Activated T-cell treated with anti-CD3 and anti-CD28 coated beads for 1 hour (primary cell): ENCODE measurements at regions not wholly inside any gene's neighbourhood (a gene's known extent, or its start where the extent isn't known, plus 50 kb on each side); places are given as distances from the start of the nearest gene placed in this dataset.

ENCODE experiments used
- DNase-seq: peaks from one replicate; pipeline ENCODE4 v3.0.0-alpha.2; 2020; ENCODE audit warnings: low read depth

DNA sequence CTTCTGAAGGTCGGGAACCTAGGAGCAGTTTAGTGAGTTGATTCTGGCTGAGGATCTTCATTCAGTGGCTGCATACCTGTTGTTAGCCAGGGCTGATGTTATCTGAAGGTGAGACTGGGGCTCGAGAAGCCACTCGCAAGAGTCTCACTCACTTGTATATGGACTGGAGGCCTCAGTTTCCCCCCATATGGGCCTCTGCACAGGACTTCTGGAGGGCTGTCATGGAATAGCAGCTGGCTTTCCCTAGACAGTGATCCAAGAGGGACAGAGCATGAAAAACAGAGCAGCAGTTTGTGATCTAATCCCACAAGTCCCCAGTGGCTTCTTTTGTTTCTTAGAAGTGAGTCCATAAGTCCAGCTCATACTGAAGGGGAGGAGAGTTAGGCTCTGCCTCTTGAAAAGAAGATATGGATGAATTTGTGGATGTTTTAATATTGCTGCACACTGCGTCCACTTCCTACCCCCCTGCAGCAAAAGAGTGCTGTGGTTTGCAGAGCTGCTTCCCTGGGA lies 623.4 kb downstream of the CDH26 start:
- no peak for DNase-seq

- no peak for DNase-seq
Measured at GRCh38 chr20:60583741-60584140, 625.5 kb downstream of the CDH26 start.

DNA sequence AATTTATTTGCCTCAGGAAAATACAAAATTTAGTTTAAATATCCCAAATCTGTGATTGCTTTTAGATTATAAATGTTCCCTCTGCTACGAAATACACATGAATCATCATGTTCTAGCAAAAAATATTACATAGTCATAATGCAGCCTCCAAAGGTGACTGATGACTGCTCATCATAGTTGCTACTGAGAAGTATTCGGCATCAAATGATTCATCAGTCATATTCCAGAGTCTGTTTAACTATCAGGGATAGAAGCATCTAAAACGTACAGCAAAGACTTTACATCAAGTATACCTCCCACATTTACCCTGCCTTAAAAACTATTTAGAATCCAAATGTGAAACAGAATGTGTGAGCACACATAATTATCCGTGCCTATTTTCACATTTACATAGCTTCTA lies 626.0 kb downstream of the CDH26 start:
- no peak for DNase-seq

- no peak for DNase-seq
Measured at GRCh38 chr20:60585651-60586050, 627.4 kb downstream of the CDH26 start.

GRCh38 chr20:60586269-60587050 lies 628.2 kb downstream of the CDH26 start:
- no peak for DNase-seq

- DNase-seq: no peak
Measured at GRCh38 chr20:60587986-60588385, 629.8 kb downstream of the CDH26 start.

- DNase-seq: no peak
Measured at GRCh38 chr20:60589623-60590022, 631.4 kb downstream of the CDH26 start.

DNA sequence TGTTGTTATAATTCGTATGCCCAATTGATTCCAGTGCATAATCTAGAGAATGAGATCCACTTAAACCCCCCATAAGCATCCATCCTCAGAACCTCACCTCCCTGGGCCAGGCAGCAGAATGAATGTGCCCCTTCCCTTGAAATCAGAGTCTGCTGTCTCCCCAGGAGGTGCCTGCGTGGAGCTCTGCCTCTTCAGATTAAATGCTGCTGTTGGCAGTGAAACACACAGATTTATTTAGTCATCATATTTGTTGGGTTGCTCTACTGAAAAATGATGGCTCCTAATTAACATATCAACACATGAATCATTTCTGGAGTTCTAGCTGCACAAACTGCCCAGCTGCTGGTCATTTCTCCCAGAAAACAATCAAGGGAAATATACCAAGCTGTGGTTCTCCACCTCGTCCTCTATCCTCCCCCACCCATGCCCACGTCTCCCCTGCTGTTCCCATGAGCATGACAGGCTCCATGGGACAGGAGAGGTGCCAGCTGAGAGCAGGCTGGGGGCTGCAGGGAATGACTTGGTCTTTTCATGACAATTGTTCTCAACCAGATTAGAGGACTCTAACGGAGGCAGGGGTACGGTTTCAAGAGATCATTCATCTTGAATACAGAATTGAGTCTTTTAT lies 633.1 kb downstream of the CDH26 start:
- no peak for DNase-seq

GRCh38 chr20:60598528-60598927 lies 640.3 kb downstream of the CDH26 start:
- DNase-seq: no peak

- no peak for DNase-seq
Measured at GRCh38 chr20:60599381-60599780, 641.2 kb downstream of the CDH26 start.

DNA sequence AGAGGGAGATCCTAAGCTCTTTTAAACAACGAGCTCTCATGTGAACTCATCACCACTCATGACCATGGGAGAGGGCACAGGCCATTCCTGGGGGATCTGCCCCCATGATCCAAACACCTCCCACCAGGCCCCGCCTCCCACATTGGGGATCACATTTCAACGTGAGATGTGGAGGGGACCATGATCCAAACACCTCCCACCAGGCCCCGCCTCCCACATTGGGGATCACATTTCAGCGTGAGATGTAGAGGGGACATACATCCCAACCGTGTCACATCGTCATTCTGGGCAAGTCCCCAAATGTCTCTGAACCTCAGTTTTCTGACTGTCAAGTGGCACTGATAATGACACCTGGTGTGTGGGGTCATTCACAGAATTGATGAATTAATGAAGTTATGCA lies 641.8 kb downstream of the CDH26 start:
- DNase-seq: no peak

GRCh38 chr20:60624066-60624465 lies 628.0 kb upstream of the CDH4 start:
- no peak for DNase-seq

DNA sequence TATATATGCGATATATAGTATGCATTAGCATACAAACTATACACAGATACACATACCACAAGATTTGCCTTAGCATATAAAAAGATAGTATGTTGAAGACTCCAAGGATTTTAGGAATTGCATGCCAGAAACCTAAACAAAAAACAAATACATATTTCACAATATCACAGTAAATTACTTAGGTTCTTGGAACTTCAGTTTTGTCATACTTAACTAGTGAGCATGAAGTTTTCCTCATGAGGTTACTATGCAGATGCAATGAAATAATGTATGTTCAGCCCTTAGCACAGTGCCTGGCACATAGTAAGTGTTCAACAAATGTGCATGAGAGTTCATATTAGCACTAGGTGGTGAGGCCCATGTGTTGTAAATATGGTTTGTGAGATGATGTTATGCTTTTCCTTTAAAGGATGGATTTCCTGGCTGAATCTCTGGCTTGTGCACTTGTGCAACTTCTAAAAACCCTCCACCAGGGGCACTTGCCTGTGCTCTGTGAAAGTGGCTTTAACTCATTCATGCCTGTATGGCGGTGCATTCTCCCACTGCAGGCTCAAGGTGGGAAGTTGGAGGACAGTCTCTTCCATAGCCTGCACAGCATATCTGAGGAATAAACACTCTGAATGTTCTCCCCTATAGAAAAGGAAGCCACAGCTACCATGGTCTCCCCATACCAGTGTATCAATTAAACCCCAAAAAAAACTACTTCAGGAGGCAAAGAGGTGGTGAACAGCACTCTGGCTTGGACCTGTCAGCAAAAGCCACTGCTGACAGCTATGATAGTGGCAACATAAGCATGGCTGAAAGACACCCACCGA lies 624.1 kb upstream of the CDH4 start:
- no peak for DNase-seq

DNA sequence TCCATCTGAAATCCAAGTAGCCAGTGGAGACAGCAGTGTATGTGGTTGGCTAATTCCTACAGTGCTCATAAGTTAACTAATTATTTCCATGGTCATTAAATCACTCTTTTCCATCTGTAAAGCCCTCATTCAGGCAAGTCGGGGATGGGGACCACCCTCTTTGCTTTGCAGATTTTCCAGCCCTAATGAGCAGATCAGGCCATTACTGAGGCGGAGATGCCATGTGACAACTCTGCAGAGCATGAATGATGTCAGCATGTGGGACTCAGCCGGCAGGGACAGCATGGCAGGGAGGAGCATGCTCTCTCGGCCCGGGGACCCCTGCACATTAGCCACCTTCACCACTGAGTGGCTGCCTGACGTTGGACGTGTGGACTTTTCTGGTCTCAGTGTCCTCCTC lies 623.3 kb upstream of the CDH4 start:
- no peak for DNase-seq

DNA sequence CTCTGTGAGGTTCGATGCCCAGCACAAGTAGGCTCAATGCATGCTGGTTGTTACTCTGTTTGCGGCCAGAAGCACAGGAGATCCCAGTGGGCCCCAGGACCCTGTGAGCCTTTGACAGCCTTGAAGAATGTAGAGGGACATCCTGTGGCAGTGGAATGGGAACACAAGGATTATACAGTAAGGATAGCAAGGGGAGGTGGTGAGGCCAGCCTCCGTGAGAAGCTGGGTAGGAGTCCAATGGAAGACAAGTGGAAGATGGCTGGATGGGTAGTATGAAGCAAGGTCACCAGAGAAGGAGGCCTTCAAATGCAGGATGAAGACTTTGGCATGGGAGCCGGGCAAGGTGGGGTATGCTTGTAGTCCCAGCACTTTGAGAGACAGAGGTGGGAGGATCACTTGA lies 622.9 kb upstream of the CDH4 start:
- DNase-seq: no peak

DNA sequence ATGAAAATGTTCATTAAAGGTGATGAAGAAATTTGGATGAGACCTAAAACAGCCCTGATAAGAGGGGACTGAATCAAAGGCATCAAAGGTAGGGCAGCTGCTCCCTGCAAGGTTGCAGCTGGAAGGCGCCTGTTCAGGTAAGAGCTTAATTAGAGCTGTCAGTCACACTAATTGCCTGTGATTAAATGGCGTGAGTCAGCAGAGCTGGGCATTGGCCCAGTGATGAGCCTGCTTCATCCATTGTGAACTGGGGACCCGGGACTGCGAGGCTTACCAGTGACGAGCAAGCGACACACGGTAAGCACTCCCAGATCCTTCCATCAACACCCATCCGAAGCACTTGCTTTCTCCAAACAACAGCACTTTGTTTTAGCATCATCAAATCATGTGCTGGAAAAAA lies 621.5 kb upstream of the CDH4 start:
- DNase-seq: no peak

GRCh38 chr20:60631585-60632287 lies 620.3 kb upstream of the CDH4 start:
- DNase-seq: no peak

- DNase-seq: no peak
Measured at GRCh38 chr20:60632391-60633262, 619.4 kb upstream of the CDH4 start.

GRCh38 chr20:60634491-60635172 lies 617.4 kb upstream of the CDH4 start:
- DNase-seq: no peak

- DNase-seq: no peak
Measured at GRCh38 chr20:60636417-60636816, 615.6 kb upstream of the CDH4 start.

DNA sequence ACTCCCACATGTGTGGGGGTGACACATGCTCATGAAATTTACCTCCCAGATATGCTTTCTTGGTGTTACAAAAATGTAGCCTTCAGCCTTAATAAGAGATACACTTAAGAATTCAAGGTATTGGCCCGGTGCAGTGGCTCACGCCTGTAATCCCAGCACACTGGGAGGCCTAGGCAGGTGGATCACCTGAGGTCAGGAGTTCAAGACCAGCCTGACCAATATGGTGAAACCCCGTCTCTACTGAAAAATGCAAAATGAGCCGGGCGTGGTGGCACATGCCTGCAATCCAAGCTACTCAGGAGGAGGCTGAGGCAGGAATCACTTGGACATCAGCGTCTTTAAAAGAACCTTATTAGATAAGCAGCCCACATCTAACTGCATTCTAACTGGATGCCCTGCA lies 614.3 kb upstream of the CDH4 start:
- DNase-seq: no peak
